ENCODE measurements at regions not wholly inside any gene's neighbourhood (a gene's known extent, or its start where the extent isn't known, plus 50 kb on each side); places are given as distances from the start of the nearest gene placed in this dataset.
"Not testable (repeated sequence)": the region's sequence is repeated elsewhere in the genome, so short reads cannot be mapped to it uniquely, and the experiment has no call there.

- not testable (repeated sequence) for TF ChIP-seq CTCF, POLR2A (IDR thresholded peaks at IDR 0.05)
Measured at GRCh38 chr15:91361696-91362095, 261.6 kb downstream of the SV2B start.

Data from heart left ventricle (tissue), 13 donors.